Fibroblast of lung (primary cell): ENCODE measurements at regions not wholly inside any gene's neighbourhood (a gene's known extent, or its start where the extent isn't known, plus 50 kb on each side); places are given as distances from the start of the nearest gene placed in this dataset.
A peak's percentile ranks its signal among the peaks of the same experiment; 100 is the strongest.

Experiments
- DNase-seq, 2 donors: peaks; one replicate each; pipeline versions ENCODE4 v3.0.0 to v3.0.0-alpha.2; 2010; ENCODE audit warnings: low read depth in 2 of 2
- H2AFZ ChIP-seq: 2 replicates; pipeline ENCODE4 v1.5.1; 2012; ENCODE audit warnings: low read length, control low read depth, inconsistent platforms
- H3K27ac ChIP-seq: 2 replicates; pipeline ENCODE4 v1.5.1; 2011; ENCODE audit warnings: low read length, control low read depth; ENCODE audit not compliant: insufficient read depth
- H3K27me3 ChIP-seq: 2 replicates; pipeline ENCODE4 v1.5.1; 2011; ENCODE audit warnings: mild to moderate bottlenecking, low read length; ENCODE audit not compliant: control insufficient read depth, insufficient read depth
- H3K36me3 ChIP-seq: 2 replicates; pipeline ENCODE4 v1.5.1; 2011; ENCODE audit warnings: low read length; ENCODE audit not compliant: control insufficient read depth, insufficient read depth
- H3K4me1 ChIP-seq: 2 replicates; pipeline ENCODE4 v1.5.1; 2011; ENCODE audit warnings: low read length; ENCODE audit not compliant: control insufficient read depth, insufficient read depth; ENCODE audit errors: extremely low read depth
- H3K4me2 ChIP-seq: 2 replicates; pipeline ENCODE4 v1.5.1; 2011; ENCODE audit warnings: low read length, control low read depth; ENCODE audit not compliant: insufficient read depth; ENCODE audit errors: extremely low read depth
- H3K4me3 ChIP-seq, 4 experiments: fragments of 200-600 bp in 1 of 4; sonication (generic) in 1 of 4; replicated peaks in 1 of 4; 2 replicates each; pipeline ENCODE4 v1.5.1; 2011 to 2016; ENCODE audit warnings: low read length in 4 of 4, low read depth in 3 of 4, mild to moderate bottlenecking in 3 of 4, control low read depth in 2 of 4, inconsistent platforms in 1 of 4, mixed read lengths in 1 of 4; ENCODE audit not compliant: insufficient read depth in 1 of 4; ENCODE audit errors: control extremely low read depth in 1 of 4
- H3K79me2 ChIP-seq: 2 replicates; pipeline ENCODE4 v1.5.1; 2012; ENCODE audit warnings: mild to moderate bottlenecking, low read length, inconsistent platforms; ENCODE audit not compliant: control insufficient read depth, insufficient read depth
- H3K9ac ChIP-seq: 2 replicates; pipeline ENCODE4 v1.5.1; 2011; ENCODE audit warnings: mild to moderate bottlenecking, low read length, control low read depth; ENCODE audit not compliant: insufficient read depth
- H3K9me3 ChIP-seq: 2 replicates; pipeline ENCODE4 v1.5.1; 2012; ENCODE audit warnings: low read depth, low read length; ENCODE audit not compliant: control insufficient read depth, insufficient read depth
- H4K20me1 ChIP-seq: 2 replicates; pipeline ENCODE4 v1.5.1; 2011; ENCODE audit warnings: low read length; ENCODE audit not compliant: control insufficient read depth, insufficient read depth; ENCODE audit errors: extremely low read depth
- EZH2 ChIP-seq: IDR thresholded peaks from 2 replicates; pipeline ENCODE4 v1.5.1; 2012; ENCODE audit warnings: low read length, control low read depth, mild to moderate bottlenecking; ENCODE audit errors: missing control alignments
- TF ChIP-seq, protein P1 (sequence below), 2 donors: IDR thresholded peaks in 1 of 2; conservative IDR thresholded peaks in 1 of 2; 1 replicate in 1 of 2; 2 replicates in 1 of 2; pipeline ENCODE4 v1.5.1; 2011 to 2012; ENCODE audit warnings: low read length in 2 of 2, control low read depth in 1 of 2, inconsistent platforms in 1 of 2, low read depth in 1 of 2, mild to moderate bottlenecking in 1 of 2

GRCh38 chr2:177155631-177156030 lies 57.0 kb upstream of the HNRNPA3 start:
- Histone ChIP-seq H3K79me2 (no peaks in the 10 kb centered on the region), H3K4me1 (no peaks in the 10 kb centered on the region), H3K27me3 (no peaks in the 10 kb centered on the region), H3K27ac (no peak overlapping the region), H2AFZ (no peak overlapping the region), H4K20me1 (no peaks in the 10 kb centered on the region), H3K4me2 (no peak overlapping the region), H3K4me3 (no peak overlapping the region), H3K9ac (no peak overlapping the region), H3K36me3 (no peaks in the 10 kb centered on the region), H3K9me3 (no peaks in the 10 kb centered on the region)
- no peak for DNase-seq
- TF ChIP-seq, protein P1, sequence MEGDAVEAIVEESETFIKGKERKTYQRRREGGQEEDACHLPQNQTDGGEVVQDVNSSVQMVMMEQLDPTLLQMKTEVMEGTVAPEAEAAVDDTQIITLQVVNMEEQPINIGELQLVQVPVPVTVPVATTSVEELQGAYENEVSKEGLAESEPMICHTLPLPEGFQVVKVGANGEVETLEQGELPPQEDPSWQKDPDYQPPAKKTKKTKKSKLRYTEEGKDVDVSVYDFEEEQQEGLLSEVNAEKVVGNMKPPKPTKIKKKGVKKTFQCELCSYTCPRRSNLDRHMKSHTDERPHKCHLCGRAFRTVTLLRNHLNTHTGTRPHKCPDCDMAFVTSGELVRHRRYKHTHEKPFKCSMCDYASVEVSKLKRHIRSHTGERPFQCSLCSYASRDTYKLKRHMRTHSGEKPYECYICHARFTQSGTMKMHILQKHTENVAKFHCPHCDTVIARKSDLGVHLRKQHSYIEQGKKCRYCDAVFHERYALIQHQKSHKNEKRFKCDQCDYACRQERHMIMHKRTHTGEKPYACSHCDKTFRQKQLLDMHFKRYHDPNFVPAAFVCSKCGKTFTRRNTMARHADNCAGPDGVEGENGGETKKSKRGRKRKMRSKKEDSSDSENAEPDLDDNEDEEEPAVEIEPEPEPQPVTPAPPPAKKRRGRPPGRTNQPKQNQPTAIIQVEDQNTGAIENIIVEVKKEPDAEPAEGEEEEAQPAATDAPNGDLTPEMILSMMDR (conservative IDR thresholded peaks at IDR 0.05 in 1 of 2, IDR thresholded peaks at IDR 0.05 in 1 of 2; ENCODE audit: low read depth in 1 of 2, low read length in 2 of 2): no peak
- no peak for TF ChIP-seq EZH2

DNA sequence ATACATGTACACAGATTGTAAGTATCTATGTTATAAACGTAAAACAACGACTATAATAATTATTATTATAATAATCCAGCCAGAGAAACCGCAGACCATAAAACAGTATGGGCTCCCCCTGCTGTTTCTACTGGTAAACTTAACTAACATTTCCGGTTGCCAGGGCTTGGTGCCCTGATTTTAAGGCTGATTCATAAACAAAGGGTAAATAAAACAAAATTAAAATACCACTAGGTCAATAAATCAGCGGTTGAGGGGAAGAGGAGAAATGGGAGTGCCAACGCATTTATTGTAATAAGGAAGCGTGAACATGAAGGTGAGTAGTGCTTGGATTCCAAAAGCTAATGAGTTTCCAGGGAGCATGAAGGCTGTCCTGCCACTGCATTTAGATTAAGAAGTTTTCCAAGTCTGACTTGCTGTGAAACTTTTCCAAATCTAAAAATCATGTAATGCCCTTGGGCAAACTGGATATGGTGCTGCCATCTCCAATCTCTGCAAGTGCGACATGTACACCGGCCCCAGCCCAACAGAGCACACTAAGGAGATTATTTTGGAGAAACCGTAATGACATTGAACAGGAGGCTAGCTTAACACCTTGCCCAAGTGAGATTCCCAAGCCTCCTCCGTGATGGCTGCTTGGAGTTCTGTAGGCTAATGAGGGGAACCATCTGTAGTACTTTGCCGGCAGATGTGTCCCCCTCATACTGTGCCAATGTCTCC lies 50.7 kb upstream of the HNRNPA3 start:
- Histone ChIP-seq H3K4me2 (no peak overlapping the region), H2AFZ (peak overlapping the region; percentile 45), H3K9ac (no peak overlapping the region), H3K4me3 (no peak overlapping the region), H3K36me3 (no peaks in the 10 kb centered on the region), H3K9me3 (no peaks in the 10 kb centered on the region), H3K79me2 (no peaks in the 10 kb centered on the region), H3K27me3 (no peaks in the 10 kb centered on the region), H4K20me1 (no peaks in the 10 kb centered on the region), H3K4me1 (peaks cover 6% of the 10 kb centered on the region), H3K27ac (no peak overlapping the region)
- DNase-seq: peak; percentile 20 to 55
- TF ChIP-seq EZH2: no peak
- TF ChIP-seq, protein P1 (conservative IDR thresholded peaks at IDR 0.05 in 1 of 2, IDR thresholded peaks at IDR 0.05 in 1 of 2; ENCODE audit: low read depth in 1 of 2, low read length in 2 of 2): peak; percentile 58 to 70
